Testis (tissue), 2 donors: ENCODE measurements at regions not wholly inside any gene's neighbourhood (a gene's known extent, or its start where the extent isn't known, plus 50 kb on each side); places are given as distances from the start of the nearest gene placed in this dataset.

Experiments
- DNase-seq: peaks from one replicate; pipeline ENCODE4 v3.0.0-alpha.2; 2019
- H3K27ac ChIP-seq, 2 donors: fragments of 200-600 bp; sonication (generic); one replicate each; pipeline ENCODE4 v1.5.1; 2019
- H3K27me3 ChIP-seq: fragments of 200-600 bp; sonication (generic); one replicate; pipeline ENCODE4 v1.5.1; 2019
- H3K36me3 ChIP-seq: fragments of 200-600 bp; sonication (generic); one replicate; pipeline ENCODE4 v1.5.1; 2017; ENCODE audit warnings: low read depth; ENCODE audit errors: missing control alignments
- H3K4me1 ChIP-seq: fragments of 200-600 bp; sonication (generic); one replicate; pipeline ENCODE4 v1.5.1; 2019
- H3K4me3 ChIP-seq, 2 donors: fragments of 200-600 bp; sonication (generic); one replicate each; pipeline ENCODE4 v1.5.1; 2017 to 2019
- H3K9me3 ChIP-seq: fragments of 200-600 bp; sonication (generic); one replicate; pipeline ENCODE4 v1.5.1; 2017
- POLR2A ChIP-seq: fragments of 450-650 bp; IDR thresholded peaks from one replicate; pipeline ENCODE4 v1.6.1; 2017; ENCODE audit warnings: antibody characterized with exemption, mild to moderate bottlenecking, moderate library complexity
- WGBS, 2 donors: methylation state at CpG; one replicate each; pipeline ENCODE4 v1.1.5; 2018; 5-methylcytosine and 5-hydroxymethylcytosine counted together
- intact Hi-C: fragments of 100-400 bp; cut with DNase I; formaldehyde crosslinking; loops from one replicate; pipeline ENCODE4 v1.15.1; 2023; ENCODE audit warnings: low total_unique reads
- TF ChIP-seq, protein P1 (sequence below), 3 experiments: fragments of 450-650 bp in 2 of 3; fragments of 200-600 bp in 1 of 3; sonication (generic) in 1 of 3; IDR thresholded peaks; one replicate each; pipeline ENCODE4 v1.5.1; 2016 to 2019; ENCODE audit warnings: antibody characterized with exemption in 3 of 3, mild to moderate bottlenecking in 2 of 3, moderate library complexity in 1 of 3

DNA sequence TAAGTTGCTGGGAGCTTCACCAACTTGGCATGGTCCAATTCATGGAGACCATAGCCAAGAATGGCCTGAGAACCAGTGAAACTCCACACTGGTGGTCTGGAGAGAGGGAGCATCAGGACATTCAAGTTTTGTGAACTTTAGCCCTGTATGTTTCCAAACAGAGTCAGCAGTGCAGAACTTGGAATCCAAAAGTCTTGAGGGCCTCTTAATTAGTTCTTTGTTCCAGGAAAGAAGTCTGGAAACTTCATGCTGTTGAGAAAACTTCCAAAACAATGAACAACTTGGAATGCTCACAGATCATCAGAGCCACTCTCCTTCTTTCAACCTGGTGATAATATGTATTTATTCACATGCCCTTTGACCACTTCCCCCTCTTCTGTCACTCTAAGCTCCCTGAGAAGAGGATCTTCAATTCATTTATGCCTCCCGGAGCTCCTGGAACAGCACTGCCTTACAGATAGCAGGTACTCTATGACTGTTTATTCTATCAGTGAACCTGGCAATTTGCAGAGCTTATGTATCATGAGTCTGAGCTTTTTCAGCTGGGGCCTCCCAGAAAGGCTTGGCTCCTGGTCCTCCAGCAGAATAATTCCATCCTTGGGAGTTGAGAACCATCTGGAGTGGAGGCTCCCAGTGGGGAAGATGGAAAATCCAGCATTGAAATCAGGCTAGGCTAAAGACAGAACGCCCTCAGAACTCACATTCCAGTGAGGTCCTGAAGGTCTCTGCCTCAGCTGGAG lies 191.4 kb downstream of the KTN1 start:
- intact Hi-C loops = no loop called here
- 67 to 77% methylated on average over 1 to 2 of the region's 2 CpGs for WGBS, 2 donors

DNA sequence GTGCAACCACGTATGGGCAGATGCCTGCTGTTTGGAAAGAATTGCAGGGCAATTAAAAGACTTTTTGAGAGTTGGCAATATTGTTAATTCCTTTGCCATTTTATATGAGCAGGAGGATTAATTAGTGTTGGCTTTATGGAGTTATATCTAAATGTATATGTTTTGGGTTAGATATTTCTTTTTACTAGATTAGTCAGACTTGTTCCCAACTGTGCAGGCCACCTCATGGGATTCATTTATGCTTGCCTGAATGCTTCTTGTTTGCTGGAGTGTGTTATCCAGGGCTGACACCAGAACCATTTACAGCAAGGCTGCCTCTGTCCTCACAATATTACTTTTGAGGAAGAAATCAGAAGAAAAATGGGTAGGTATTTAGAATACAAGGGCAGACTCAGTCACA lies 192.5 kb downstream of the KTN1 start:
- no peak for DNase-seq
- 69 to 72% methylated on average over 1 of the region's 1 CpG for WGBS, 2 donors
- Histone ChIP-seq H3K9me3 (no peaks in the 10 kb centered on the region), H3K4me3 (no peak overlapping the region), H3K4me1 (peaks cover 6% of the 10 kb centered on the region), H3K27ac (no peak overlapping the region), H3K36me3 (no peaks in the 10 kb centered on the region), H3K27me3 (no peaks in the 10 kb centered on the region)
- TF ChIP-seq, protein P1, sequence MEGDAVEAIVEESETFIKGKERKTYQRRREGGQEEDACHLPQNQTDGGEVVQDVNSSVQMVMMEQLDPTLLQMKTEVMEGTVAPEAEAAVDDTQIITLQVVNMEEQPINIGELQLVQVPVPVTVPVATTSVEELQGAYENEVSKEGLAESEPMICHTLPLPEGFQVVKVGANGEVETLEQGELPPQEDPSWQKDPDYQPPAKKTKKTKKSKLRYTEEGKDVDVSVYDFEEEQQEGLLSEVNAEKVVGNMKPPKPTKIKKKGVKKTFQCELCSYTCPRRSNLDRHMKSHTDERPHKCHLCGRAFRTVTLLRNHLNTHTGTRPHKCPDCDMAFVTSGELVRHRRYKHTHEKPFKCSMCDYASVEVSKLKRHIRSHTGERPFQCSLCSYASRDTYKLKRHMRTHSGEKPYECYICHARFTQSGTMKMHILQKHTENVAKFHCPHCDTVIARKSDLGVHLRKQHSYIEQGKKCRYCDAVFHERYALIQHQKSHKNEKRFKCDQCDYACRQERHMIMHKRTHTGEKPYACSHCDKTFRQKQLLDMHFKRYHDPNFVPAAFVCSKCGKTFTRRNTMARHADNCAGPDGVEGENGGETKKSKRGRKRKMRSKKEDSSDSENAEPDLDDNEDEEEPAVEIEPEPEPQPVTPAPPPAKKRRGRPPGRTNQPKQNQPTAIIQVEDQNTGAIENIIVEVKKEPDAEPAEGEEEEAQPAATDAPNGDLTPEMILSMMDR (IDR thresholded peaks at IDR 0.05) = no peak
- TF ChIP-seq POLR2A = no peak
- intact Hi-C loops = no loop called here

More for the DNA sequence above, 191.4 kb downstream of the KTN1 start:
- Histone ChIP-seq H3K27me3 (no peaks in the 10 kb centered on the region), H3K36me3 (no peaks in the 10 kb centered on the region), H3K9me3 (no peaks in the 10 kb centered on the region), H3K4me1 (peaks cover 6% of the 10 kb centered on the region), H3K27ac (peak overlapping the region in 1 of 2 donors; percentile 50), H3K4me3 (no peak overlapping the region)
- peak; percentile 66 for DNase-seq
- no peak for TF ChIP-seq POLR2A
- TF ChIP-seq, protein P1 (IDR thresholded peaks at IDR 0.05) = no peak

DNA sequence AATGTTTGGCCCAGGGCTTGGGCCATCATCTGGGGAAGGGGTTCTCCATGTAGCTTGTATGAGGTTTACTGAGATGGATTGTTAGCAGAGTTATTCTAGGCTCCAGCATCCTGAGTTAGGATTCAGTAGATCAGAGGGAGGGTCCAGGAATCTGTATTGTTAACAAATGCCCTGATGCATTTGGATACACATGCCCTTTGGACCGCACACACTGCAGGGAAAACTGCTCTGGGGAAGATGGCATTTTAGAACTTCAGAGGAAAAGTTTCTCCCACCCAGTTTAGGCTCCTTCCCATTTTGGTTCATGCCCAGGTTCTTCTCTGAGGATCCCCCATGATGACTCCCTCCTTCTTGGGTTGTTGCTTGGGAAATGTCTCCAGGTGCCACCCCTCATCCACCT lies 193.3 kb downstream of the KTN1 start:
- intact Hi-C loops = no loop called here
- no peaks in the 10 kb centered on the region for H3K36me3 ChIP-seq
- no peaks in the 10 kb centered on the region for H3K27me3 ChIP-seq
- H3K4me1 ChIP-seq = peaks cover 6% of the 10 kb centered on the region
- H3K9me3 ChIP-seq = no peaks in the 10 kb centered on the region
- no peak overlapping the region for H3K4me3 ChIP-seq
- WGBS, 2 donors = 100% methylated on average over 1 of the region's 1 CpG
- no peak for DNase-seq
- no peak overlapping the region for H3K27ac ChIP-seq
- no peak for TF ChIP-seq POLR2A
- TF ChIP-seq, protein P1 (IDR thresholded peaks at IDR 0.05) = no peak

DNA sequence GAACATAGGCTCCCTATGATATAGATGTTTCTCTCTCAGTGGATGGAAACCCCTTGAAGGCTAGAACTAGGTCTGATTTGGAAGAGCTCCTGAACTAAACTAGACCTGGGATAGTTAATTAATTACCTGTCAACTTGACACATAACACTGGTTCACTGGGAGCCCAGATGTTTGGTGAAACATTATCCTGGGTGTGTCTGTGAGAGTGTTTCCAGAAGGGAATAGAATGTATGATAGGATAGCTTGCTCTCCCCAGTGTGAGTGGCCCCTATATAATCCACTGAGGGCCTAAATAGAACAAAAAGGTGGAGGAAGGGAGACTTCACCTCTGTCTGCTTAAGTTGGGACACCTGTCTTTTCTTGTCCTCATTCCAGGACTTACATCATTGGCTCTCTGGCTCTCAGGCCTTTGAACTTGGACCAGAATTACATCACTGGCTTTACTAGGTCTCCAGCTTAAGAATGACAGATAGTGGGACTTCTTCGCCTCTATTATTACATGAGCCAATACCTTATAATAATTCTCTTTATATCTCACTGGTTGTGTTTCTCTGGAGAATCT lies 194.1 kb downstream of the KTN1 start:
- Histone ChIP-seq H3K4me1 (peaks cover 6% of the 10 kb centered on the region), H3K27ac (no peak overlapping the region), H3K9me3 (no peaks in the 10 kb centered on the region), H3K36me3 (no peaks in the 10 kb centered on the region), H3K27me3 (no peaks in the 10 kb centered on the region), H3K4me3 (no peak overlapping the region)
- no peak for TF ChIP-seq POLR2A
- TF ChIP-seq, protein P1 (IDR thresholded peaks at IDR 0.05) = no peak
- no peak for DNase-seq
- intact Hi-C loops = no loop called here
- WGBS, 2 donors = 91 to 100% methylated on average over 1 of the region's 1 CpG

DNA sequence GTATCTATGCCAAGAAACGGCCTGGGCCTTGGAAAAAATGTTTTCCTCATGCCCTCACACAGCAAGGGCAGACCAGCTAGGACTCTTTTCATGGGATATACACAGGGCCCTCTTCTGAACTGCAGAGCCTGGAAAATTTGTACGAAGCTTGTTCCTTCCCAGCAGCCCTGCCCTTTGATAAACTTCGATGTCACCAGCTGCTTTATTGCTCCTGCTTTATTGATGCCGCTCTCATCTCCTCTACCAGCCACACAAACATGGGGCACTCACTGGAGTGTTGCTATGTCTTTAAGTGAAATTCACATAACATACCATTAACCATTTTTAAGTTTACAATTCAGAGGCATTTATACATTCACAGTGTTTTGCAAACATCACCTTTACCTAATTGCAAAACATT lies 197.9 kb downstream of the KTN1 start:
- Histone ChIP-seq H3K4me1 (peaks cover 8% of the 10 kb centered on the region), H3K27ac (no peak overlapping the region), H3K4me3 (no peak overlapping the region), H3K9me3 (no peaks in the 10 kb centered on the region), H3K27me3 (no peaks in the 10 kb centered on the region), H3K36me3 (no peaks in the 10 kb centered on the region)
- intact Hi-C loops = no loop called here
- 67 to 81% methylated on average over 4 of the region's 4 CpGs for WGBS, 2 donors
- no peak for TF ChIP-seq POLR2A
- TF ChIP-seq, protein P1 (IDR thresholded peaks at IDR 0.05) = no peak
- no peak for DNase-seq
